ENCODE measurements at regions not wholly inside any gene's neighbourhood (a gene's known extent, or its start where the extent isn't known, plus 50 kb on each side); places are given as distances from the start of the nearest gene placed in this dataset.

GRCh38 chr20:39812116-39812515, 850.0 kb downstream of the DHX35 start:
- in situ Hi-C loops (cut with MboI; ENCODE audit: low sequenced_read_pairs) = no loop called here

- in situ Hi-C loops (cut with MboI; ENCODE audit: low sequenced_read_pairs) = no loop called here
Measured at GRCh38 chr20:39810309-39810708, 848.2 kb downstream of the DHX35 start.

GRCh38 chr20:39808613-39809012, 846.5 kb downstream of the DHX35 start:
- in situ Hi-C loops (cut with MboI; ENCODE audit: low sequenced_read_pairs) = no loop called here

- in situ Hi-C loops (cut with MboI; ENCODE audit: low sequenced_read_pairs) = no loop called here
Measured at GRCh38 chr20:39800548-39800947, 838.4 kb downstream of the DHX35 start.

- in situ Hi-C loops (cut with MboI; ENCODE audit: low sequenced_read_pairs) = no loop called here
Measured at GRCh38 chr20:39800111-39800510, 838.0 kb downstream of the DHX35 start.

GRCh38 chr20:39799366-39799965, 837.3 kb downstream of the DHX35 start:
- in situ Hi-C loops (cut with MboI; ENCODE audit: low sequenced_read_pairs) = no loop called here

GRCh38 chr20:39795401-39796272, 833.5 kb downstream of the DHX35 start:
- in situ Hi-C loops (cut with MboI; ENCODE audit: low sequenced_read_pairs) = no loop called here

- in situ Hi-C loops (cut with MboI; ENCODE audit: low sequenced_read_pairs) = no loop called here
Measured at GRCh38 chr20:39792334-39792733, 830.2 kb downstream of the DHX35 start.

GRCh38 chr20:39789411-39789810, 827.3 kb downstream of the DHX35 start:
- in situ Hi-C loops (cut with MboI; ENCODE audit: low sequenced_read_pairs) = no loop called here

GRCh38 chr20:39785252-39785917, 823.2 kb downstream of the DHX35 start:
- in situ Hi-C loops (cut with MboI; ENCODE audit: low sequenced_read_pairs) = no loop called here

GRCh38 chr20:39784693-39785092, 822.5 kb downstream of the DHX35 start:
- in situ Hi-C loops (cut with MboI; ENCODE audit: low sequenced_read_pairs) = no loop called here

- in situ Hi-C loops (cut with MboI; ENCODE audit: low sequenced_read_pairs) = no loop called here
Measured at GRCh38 chr20:39778847-39779604, 816.9 kb downstream of the DHX35 start.

- in situ Hi-C loops (cut with MboI; ENCODE audit: low sequenced_read_pairs) = no loop called here
Measured at GRCh38 chr20:39778431-39778830, 816.3 kb downstream of the DHX35 start.

- in situ Hi-C loops (cut with MboI; ENCODE audit: low sequenced_read_pairs) = no loop called here
Measured at GRCh38 chr20:39777610-39778009, 815.5 kb downstream of the DHX35 start.

GRCh38 chr20:39775110-39775509, 813.0 kb downstream of the DHX35 start:
- in situ Hi-C loops (cut with MboI; ENCODE audit: low sequenced_read_pairs) = no loop called here

GRCh38 chr20:39773380-39774000, 811.3 kb downstream of the DHX35 start:
- in situ Hi-C loops (cut with MboI; ENCODE audit: low sequenced_read_pairs) = no loop called here

GRCh38 chr20:39767352-39767751, 805.2 kb downstream of the DHX35 start:
- in situ Hi-C loops (cut with MboI; ENCODE audit: low sequenced_read_pairs) = no loop called here

- in situ Hi-C loops (cut with MboI; ENCODE audit: low sequenced_read_pairs) = no loop called here
Measured at GRCh38 chr20:39766333-39766732, 804.2 kb downstream of the DHX35 start.

- in situ Hi-C loops (cut with MboI; ENCODE audit: low sequenced_read_pairs) = no loop called here
Measured at GRCh38 chr20:39762716-39763115, 800.6 kb downstream of the DHX35 start.

- in situ Hi-C loops (cut with MboI; ENCODE audit: low sequenced_read_pairs) = no loop called here
Measured at GRCh38 chr20:39758876-39759275, 796.7 kb downstream of the DHX35 start.

- in situ Hi-C loops (cut with MboI; ENCODE audit: low sequenced_read_pairs) = no loop called here
Measured at GRCh38 chr20:39756828-39757227, 794.7 kb downstream of the DHX35 start.
